Islet precursor cell (in vitro differentiated cells): ENCODE measurements at regions not wholly inside any gene's neighbourhood (a gene's known extent, or its start where the extent isn't known, plus 50 kb on each side); places are given as distances from the start of the nearest gene placed in this dataset.

Source experiments
- DNase-seq: peaks from one replicate; pipeline ENCODE4 v3.0.0-alpha.2; 2018

GRCh38 chr4:25580633-25581467 lies 74.8 kb upstream of the SLC34A2 start:
- no peak for DNase-seq

DNA sequence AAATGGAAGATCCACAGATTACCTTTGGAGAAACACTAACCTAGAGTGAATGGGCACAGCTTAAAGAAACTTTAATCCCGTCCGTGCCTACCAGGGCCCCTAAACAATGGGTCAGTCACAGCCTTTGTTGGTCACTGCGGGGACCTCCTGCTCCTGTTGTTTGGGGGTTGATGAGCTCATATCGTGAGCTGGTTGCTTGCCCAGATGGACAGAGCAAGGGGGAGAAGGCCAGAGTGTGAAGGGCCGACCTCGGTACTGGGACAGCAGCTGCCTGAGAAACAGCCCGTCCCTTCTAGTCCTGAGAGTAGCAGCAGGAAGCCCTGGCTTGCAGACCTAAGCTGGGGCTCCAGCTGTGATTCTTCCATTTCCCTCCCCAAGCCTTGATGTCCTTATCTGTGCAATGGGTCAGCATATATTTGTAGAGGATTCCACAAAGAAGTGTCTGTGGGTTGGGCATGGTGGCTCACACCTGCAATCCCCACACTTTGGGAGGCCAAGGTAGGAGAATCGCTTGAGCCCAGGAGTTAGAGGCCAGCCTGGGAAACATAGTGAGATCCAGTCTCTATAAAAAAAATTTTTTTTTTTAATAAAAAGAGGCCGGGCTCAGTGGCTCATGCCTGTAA lies 69.6 kb upstream of the SLC34A2 start:
- DNase-seq = no peak

- no peak for DNase-seq
Observed at GRCh38 chr4:25588206-25588605, 67.4 kb upstream of the SLC34A2 start.

DNA sequence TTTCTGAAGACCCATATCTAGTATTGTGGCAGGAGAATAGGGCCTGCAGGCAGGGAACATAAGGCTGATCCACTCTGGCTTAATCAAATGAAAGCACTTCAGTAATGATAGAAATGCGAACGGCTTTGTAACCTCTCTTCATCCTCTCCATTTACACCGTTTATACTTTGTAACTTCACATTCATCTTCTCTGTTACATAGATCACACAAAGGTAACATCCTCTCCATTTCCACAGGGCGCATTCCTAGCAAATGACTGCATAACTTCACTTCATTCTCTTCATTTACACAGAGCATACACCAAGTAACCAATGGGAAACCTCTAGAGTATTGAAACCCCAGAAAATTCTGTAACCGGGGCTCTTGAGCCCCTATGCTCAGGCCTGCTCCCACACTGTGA lies 65.5 kb upstream of the SLC34A2 start:
- no peak for DNase-seq

DNA sequence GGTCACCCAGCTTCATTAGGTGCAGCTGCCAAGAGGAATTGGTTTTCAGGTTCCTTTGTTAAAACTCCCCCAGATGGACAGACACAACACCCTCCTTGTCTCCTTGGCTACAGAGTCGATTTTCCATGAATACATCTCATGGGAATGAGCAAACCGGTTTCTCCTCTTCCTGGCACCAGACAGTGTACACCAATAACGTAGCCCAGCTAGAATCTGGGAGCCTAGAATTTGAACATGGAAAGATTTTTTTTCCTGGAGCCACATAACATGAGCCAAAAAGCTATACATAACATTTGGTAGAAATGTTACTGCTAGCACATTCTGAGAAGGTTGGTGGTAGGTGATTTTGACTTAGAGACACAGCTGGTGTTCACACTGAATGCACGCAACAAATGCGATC lies 62.9 kb upstream of the SLC34A2 start:
- DNase-seq = no peak
